HG03175 (cell line): ENCODE measurements at regions not wholly inside any gene's neighbourhood (a gene's known extent, or its start where the extent isn't known, plus 50 kb on each side); places are given as distances from the start of the nearest gene placed in this dataset.

Experiments used
- ATAC-seq: cut with Tn5 transposase; IDR thresholded peaks from one replicate; pipeline ENCODE4 v1.9.1; 2021; ENCODE audit warnings: mild to moderate bottlenecking, moderate library complexity; ENCODE audit not compliant: unreplicated experiment

- ATAC-seq = no peak
Observed at GRCh38 chr7:94054130-94054529, 50.0 kb upstream of the BET1 start.

GRCh38 chr7:94055963-94056362 lies 51.8 kb upstream of the BET1 start:
- no peak for ATAC-seq

GRCh38 chr7:94056796-94057207 lies 52.6 kb upstream of the BET1 start:
- ATAC-seq = no peak

GRCh38 chr7:94057955-94058354 lies 53.8 kb upstream of the BET1 start:
- no peak for ATAC-seq

- peak; percentile 77 for ATAC-seq
Observed at GRCh38 chr7:94059746-94060145, 55.6 kb upstream of the BET1 start.

- no peak for ATAC-seq
Observed at GRCh38 chr7:94060752-94061151, 56.6 kb upstream of the BET1 start.

GRCh38 chr7:94061326-94061725 lies 57.2 kb upstream of the BET1 start:
- no peak for ATAC-seq

GRCh38 chr7:94062372-94062771 lies 58.2 kb upstream of the BET1 start:
- ATAC-seq = no peak

GRCh38 chr7:94064541-94065191 lies 60.5 kb upstream of the BET1 start:
- no peak for ATAC-seq

GRCh38 chr7:94067047-94067446 lies 62.9 kb upstream of the BET1 start:
- no peak for ATAC-seq

- ATAC-seq = no peak
Observed at GRCh38 chr7:94067506-94067905, 63.4 kb upstream of the BET1 start.

- peak; percentile 67 for ATAC-seq
Observed at GRCh38 chr7:94069162-94069739, 65.1 kb upstream of the BET1 start.

- ATAC-seq = no peak
Observed at GRCh38 chr7:94080551-94080950, 76.4 kb upstream of the BET1 start.

GRCh38 chr7:94082126-94082525 lies 78.0 kb upstream of the BET1 start:
- no peak for ATAC-seq

GRCh38 chr7:94087664-94088352 lies 83.7 kb upstream of the BET1 start:
- ATAC-seq = peak; percentile 99

- ATAC-seq = no peak
Observed at GRCh38 chr7:94088560-94088959, 84.4 kb upstream of the BET1 start.

GRCh38 chr7:94089806-94090205 lies 85.7 kb upstream of the BET1 start:
- no peak for ATAC-seq

GRCh38 chr7:94092980-94093379 lies 88.8 kb upstream of the BET1 start:
- ATAC-seq = no peak

- no peak for ATAC-seq
Observed at GRCh38 chr7:94094298-94094697, 90.1 kb upstream of the BET1 start.

GRCh38 chr7:94095316-94096009 lies 91.3 kb upstream of the BET1 start:
- no peak for ATAC-seq

- ATAC-seq = no peak
Observed at GRCh38 chr7:94099679-94100078, 95.5 kb upstream of the BET1 start.
